ENCODE measurements at regions not wholly inside any gene's neighbourhood (a gene's known extent, or its start where the extent isn't known, plus 50 kb on each side); places are given as distances from the start of the nearest gene placed in this dataset.
"Not testable (repeated sequence)": the region's sequence is repeated elsewhere in the genome, so short reads cannot be mapped to it uniquely, and the experiment has no call there.

GRCh38 chr2:201946746-201947145 is 86.9 kb upstream of the FZD7 start:
- H3K4me3 ChIP-seq (ENCODE audit: low read depth, low read length); H3K36me3 ChIP-seq (ENCODE audit: control insufficient read depth, insufficient read depth, low read length); H3K27me3 ChIP-seq (ENCODE audit: control insufficient read depth, insufficient read depth, low read length); DNase-seq (ENCODE audit: low read depth); POLR2A ChIA-PET: not testable (repeated sequence)
- CTCF ChIA-PET, result interaction anchor here (0.7 kb wide), 1 partner anchor 12 kb away, joined by 3 read pairs; no protein-coding TSS in a partner anchor

- Histone ChIP-seq H3K27me3 (ENCODE audit: control insufficient read depth, insufficient read depth, low read length) (no peaks in the 10 kb centered on the region; the same call in 1 of the 2 replicates), H3K4me3 (ENCODE audit: low read depth, low read length) (no peak overlapping the region), H3K36me3 (ENCODE audit: control insufficient read depth, insufficient read depth, low read length) (no peaks in the 10 kb centered on the region)
- ChIA-PET CTCF (no interaction called here), POLR2A (no interaction called here)
- no peak for DNase-seq (ENCODE audit: low read depth)
- no peak for TF ChIP-seq CTCF (IDR thresholded peaks at IDR 0.05; ENCODE audit: insufficient read depth, low read depth, low read length)
These were observed 86.4 kb upstream of the FZD7 start for GRCh38 chr2:201947287-201947686.

GRCh38 chr2:201949181-201949926 is 84.3 kb upstream of the FZD7 start:
- H3K36me3 ChIP-seq (ENCODE audit: control insufficient read depth, insufficient read depth, low read length), result no peaks in the 10 kb centered on the region; the same call in 1 of the 2 replicates
- CTCF ChIA-PET, result no interaction called here
- no peaks in the 10 kb centered on the region; the same call in 1 of the 2 replicates for H3K27me3 ChIP-seq (ENCODE audit: control insufficient read depth, insufficient read depth, low read length)
- no peak overlapping the region for H3K4me3 ChIP-seq (ENCODE audit: low read depth, low read length)
- POLR2A ChIA-PET, result interaction anchor here (0.7 kb wide), 1 partner anchor 1495 kb away, joined by 3 read pairs; no protein-coding TSS in a partner anchor
- TF ChIP-seq CTCF (IDR thresholded peaks at IDR 0.05; ENCODE audit: insufficient read depth, low read depth, low read length), result no peak
- no peak for DNase-seq (ENCODE audit: low read depth)

- no peak for DNase-seq (ENCODE audit: low read depth)
- Histone ChIP-seq H3K27me3 (ENCODE audit: control insufficient read depth, insufficient read depth, low read length) (no peaks in the 10 kb centered on the region; the same call in 1 of the 2 replicates), H3K4me3 (ENCODE audit: low read depth, low read length) (no peak overlapping the region), H3K36me3 (ENCODE audit: control insufficient read depth, insufficient read depth, low read length) (no peaks in the 10 kb centered on the region; the same call in 1 of the 2 replicates)
- ChIA-PET POLR2A (no interaction called here), CTCF (interaction anchor here (0.6 kb wide), 1 partner anchor 156 kb away, joined by 4 read pairs; no protein-coding TSS in a partner anchor)
- no peak for TF ChIP-seq CTCF (IDR thresholded peaks at IDR 0.05; ENCODE audit: insufficient read depth, low read depth, low read length)
These were observed 83.8 kb upstream of the FZD7 start for GRCh38 chr2:201949927-201950246.

- no peak overlapping the region for H3K4me3 ChIP-seq (ENCODE audit: low read depth, low read length)
- no peaks in the 10 kb centered on the region; the same call in 1 of the 2 replicates for H3K27me3 ChIP-seq (ENCODE audit: control insufficient read depth, insufficient read depth, low read length)
- POLR2A ChIA-PET, result no interaction called here
- no peak for DNase-seq (ENCODE audit: low read depth)
- no peak for TF ChIP-seq CTCF (IDR thresholded peaks at IDR 0.05; ENCODE audit: insufficient read depth, low read depth, low read length)
- CTCF ChIA-PET, result interaction anchor here (0.6 to 1.3 kb wide), 2 partner anchors 12 to 156 kb away, joined by 4 to 5 read pairs; no protein-coding TSS in a partner anchor
- no peaks in the 10 kb centered on the region; the same call in 1 of the 2 replicates for H3K36me3 ChIP-seq (ENCODE audit: control insufficient read depth, insufficient read depth, low read length)
These were observed 83.0 kb upstream of the FZD7 start for GRCh38 chr2:201950606-201951005.
